ENCODE measurements at regions not wholly inside any gene's neighbourhood (a gene's known extent, or its start where the extent isn't known, plus 50 kb on each side); places are given as distances from the start of the nearest gene placed in this dataset.

GRCh38 chr14:105904379-105904778 lies 378.0 kb downstream of the TMEM121 start:
- TF ChIP-seq REST (IDR thresholded peaks at IDR 0.05) (no peak), GABPA (IDR thresholded peaks at IDR 0.05 in 1 of 2, conservative IDR thresholded peaks at IDR 0.05 in 1 of 2) (no peak), CTCF (IDR thresholded peaks at IDR 0.05; ENCODE audit: low read depth, low read length, missing input control) (no peak), RXRA (IDR thresholded peaks at IDR 0.05) (no peak), MAX (IDR thresholded peaks at IDR 0.05) (no peak), YY1 (IDR thresholded peaks at IDR 0.05) (no peak), NR2F2 (IDR thresholded peaks at IDR 0.05) (no peak)
